Right renal pelvis (tissue), 4 donors: ENCODE measurements at regions not wholly inside any gene's neighbourhood (a gene's known extent, or its start where the extent isn't known, plus 50 kb on each side); places are given as distances from the start of the nearest gene placed in this dataset.
"Not testable (repeated sequence)": the region's sequence is repeated elsewhere in the genome, so short reads cannot be mapped to it uniquely, and the experiment has no call there.

Experiments
- DNase-seq, 4 donors: peaks; one replicate each; pipeline ENCODE4 v3.0.0-alpha.2; 2013; ENCODE audit warnings: low read depth in 4 of 4, low spot score in 3 of 4, missing footprints in 1 of 4

DNA sequence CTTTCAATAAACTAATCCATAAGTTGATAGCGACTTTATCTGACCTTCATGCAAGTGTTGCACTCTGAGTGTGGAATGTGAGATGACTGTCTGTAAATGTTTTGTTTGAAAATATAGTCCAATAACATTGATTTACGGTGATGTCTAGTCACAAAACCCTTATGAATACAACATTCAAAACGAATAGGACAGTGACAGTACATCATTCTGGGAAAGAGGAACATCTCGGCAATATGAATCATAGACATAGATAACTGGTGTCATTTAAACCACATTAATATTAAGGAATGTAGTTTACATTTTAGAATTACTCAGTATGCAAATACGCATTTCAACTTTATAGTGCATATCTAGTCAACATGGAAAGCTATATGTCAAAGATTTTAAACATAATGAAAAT is 1311.6 kb upstream of the ADGRL4 start:
- DNase-seq = no peak

DNA sequence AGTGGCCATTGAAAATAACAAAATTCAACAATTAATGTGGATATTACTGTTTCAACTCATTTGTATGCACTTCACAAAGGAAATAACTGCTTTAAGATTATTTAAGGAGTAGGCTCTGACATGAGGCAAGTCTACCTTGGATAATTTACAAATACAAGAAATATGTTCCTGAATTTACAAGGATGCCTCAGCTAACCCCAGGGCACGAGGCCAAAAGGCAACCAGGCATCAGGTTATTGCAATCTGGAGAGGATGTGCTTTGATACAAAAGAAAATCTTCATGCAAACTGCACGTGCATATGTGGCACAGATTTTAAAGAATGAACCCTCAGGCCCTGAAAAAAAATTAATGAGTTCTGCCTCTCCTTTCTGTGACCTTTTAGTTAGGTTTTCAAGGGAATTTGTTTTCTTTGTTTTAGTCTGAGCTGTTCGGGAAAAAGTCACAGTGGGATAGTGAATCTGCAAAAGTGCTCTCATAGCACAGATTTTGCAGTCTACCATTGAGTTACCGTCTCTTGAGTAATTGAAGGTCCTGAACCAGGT is 1304.2 kb upstream of the ADGRL4 start:
- no peak for DNase-seq

DNA sequence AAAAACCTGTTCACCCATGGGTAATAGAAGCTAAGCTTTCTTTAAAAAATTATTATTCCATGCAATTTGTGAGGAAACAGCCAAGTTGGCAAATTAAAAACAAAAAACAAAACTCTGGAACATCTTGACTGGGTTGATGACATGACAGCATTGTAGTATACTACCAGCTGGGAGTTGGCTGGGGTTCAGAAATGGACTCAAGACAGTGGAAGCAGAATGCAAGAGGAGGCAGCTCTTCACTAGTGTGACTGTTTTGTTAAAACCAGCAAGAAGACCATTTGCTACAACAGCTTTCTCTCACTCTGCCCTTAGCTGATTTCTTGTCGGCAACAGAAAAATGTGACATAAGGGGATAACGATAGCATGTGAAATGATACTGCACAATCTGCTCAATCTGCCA is 1298.9 kb upstream of the ADGRL4 start:
- no peak for DNase-seq

DNA sequence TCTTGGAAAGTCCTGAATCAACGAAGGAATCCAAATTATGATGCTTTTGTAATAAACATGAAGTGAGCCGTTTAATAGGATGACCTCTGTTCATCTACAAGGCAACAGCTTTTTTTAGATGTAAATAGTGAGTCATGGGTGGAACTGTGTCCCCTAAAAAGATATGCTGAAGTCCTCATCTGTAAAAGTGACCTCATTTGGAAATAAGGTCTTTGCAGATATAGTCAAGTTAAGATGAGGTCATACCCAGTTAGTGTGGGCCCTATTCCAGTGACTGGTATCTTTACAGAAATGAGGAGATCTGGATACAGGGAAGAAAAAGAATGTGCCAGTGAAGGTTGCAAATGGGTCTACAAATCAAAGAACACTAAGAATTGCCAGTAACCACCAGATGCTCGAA is 1287.3 kb upstream of the ADGRL4 start:
- DNase-seq = no peak

DNA sequence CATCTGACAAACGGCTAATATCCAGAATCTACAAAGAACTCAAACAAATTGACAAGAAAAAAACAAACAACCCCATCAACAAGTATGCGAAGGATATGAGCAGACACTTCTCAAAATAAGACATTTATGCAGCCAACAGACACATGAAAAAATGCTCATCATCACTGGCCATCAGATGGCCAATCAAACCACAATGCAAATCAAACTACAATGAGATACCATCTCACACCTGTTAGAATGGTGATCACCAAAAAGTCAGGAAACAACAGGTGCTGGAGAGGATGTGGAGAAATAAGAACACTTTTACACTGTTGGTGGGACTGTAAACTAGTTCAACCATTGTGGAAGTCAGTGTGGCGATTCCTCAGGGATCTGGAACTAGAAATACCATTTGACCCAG is 1282.2 kb upstream of the ADGRL4 start:
- not testable (repeated sequence) for DNase-seq

DNA sequence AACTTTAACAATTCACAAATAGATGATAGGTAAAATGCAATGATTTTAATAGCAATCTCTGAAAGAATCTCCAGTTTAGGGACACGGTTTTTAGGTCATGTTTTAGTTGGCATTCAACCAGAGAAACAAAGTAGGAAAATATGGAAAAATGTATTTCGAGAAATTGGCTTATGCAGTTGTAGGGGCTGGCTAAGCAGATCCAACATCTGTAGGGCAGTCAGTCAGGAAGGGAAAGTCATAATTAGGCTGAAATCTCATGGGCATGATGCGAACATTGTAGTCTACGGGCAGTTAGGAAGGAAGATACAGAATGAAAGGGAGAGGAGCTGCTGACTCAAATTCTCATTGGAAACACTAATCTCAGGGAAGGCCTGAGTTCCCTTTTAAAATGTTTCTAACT is 1276.0 kb upstream of the ADGRL4 start:
- DNase-seq = no peak

DNA sequence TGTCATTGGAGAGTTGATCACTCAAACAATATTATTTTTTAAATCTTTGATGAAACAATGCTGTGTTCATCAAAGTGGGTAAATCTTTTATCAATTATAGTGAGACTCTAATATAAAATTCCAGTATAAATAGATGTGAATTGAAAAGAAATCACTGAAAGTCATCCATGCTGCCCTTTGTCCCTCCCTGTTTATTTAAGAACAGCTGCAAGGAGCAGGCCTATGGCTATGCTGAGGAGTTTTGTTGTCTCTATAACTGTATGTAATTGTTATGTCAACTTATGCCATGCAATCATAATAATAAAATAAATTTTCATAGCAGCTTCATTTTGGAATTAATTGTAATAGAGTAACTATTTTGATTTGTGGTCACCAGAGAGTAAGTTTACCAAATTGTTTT is 1272.4 kb upstream of the ADGRL4 start:
- DNase-seq = no peak

DNA sequence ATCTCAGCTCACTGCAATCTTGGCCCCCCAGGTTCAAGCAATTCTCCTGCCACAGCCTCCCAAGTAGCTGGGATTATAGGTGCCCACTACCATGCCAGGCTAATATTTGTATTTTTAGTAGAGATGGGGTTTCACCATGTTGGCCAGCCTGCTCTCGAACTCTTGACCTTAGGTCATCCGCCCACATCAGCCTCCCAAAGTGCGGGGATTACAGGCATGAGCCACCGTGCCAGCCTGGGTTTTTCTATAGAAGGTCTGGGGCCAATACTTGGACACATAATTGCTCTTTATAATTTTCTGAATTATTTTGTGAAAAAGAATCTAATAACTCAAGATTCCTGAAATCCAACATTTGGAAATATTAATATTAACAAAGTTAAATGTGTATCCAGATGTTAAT is 1267.7 kb upstream of the ADGRL4 start:
- DNase-seq = no peak

DNA sequence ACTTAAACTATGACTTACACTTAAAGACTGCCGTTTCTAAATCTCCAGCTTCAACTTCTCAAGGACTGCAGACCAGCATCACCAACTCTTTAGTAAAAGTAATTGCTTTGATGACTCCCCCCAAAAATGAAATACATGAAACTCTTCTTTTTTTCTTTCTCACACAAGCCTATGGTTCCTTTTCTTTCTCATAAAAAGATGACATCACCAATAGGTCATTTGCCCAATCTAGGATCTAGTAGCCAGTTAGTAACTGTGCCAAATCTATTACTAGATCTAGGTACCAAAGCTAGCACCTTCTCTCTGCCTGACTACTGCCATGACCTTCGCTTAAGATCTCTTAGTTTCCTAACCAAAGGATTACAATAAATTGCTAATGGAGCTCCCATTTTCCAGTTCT is 1266.0 kb upstream of the ADGRL4 start:
- no peak for DNase-seq

DNA sequence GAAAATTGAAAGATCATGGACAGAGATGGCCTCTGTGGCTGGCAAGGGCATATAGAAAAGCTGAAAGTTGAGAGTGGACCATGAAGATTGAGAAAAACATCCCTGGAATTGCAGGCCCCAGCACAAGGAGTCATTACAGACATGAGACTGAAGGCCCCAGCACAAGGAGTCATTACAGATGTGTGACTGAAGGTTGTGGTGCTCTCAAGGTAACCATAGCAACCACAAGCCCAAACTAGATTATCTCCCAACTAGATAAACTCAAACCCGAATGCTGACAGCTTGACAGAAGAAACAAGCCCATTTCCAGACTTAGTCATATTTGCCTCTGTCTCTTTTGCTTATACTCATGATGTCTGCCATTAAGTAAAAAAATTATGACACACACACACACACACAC is 1252.1 kb upstream of the ADGRL4 start:
- DNase-seq = no peak

DNA sequence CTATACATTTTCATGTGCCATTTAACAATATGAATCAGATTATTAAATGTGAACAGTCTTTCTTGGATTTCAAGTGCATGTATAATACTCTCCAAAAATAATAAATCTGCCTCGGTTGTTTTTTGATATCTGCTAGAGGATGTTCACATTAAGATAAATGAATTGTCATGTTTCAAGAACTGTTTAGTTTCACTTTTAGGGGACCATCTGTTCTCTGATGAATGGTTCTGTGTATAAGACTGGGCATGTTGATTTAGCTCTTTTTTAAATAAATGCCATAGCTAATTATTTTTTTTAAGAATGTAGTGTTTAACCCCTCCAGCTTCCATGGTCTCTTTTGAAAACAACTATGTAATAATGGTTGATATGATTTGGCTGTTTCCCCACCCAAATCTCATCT is 1245.1 kb upstream of the ADGRL4 start:
- no peak for DNase-seq

DNA sequence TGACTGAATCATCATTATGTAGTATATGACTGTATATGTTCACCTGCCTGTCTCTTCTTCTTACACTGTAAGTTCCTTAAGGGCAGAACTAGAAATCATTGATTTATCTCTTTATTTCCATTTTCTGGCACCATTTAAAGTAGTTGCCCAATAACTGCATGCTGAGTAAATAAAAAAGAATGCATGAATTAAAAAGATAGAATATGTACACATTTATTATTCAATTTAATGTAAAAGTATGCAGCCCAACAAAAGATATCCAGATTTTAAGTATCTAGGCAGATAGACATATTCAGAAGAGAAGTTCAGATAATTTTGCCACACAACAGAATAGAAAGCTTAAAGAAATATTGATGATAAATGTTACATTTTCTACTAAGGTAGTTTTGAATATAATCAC is 1244.6 kb upstream of the ADGRL4 start:
- no peak for DNase-seq

DNA sequence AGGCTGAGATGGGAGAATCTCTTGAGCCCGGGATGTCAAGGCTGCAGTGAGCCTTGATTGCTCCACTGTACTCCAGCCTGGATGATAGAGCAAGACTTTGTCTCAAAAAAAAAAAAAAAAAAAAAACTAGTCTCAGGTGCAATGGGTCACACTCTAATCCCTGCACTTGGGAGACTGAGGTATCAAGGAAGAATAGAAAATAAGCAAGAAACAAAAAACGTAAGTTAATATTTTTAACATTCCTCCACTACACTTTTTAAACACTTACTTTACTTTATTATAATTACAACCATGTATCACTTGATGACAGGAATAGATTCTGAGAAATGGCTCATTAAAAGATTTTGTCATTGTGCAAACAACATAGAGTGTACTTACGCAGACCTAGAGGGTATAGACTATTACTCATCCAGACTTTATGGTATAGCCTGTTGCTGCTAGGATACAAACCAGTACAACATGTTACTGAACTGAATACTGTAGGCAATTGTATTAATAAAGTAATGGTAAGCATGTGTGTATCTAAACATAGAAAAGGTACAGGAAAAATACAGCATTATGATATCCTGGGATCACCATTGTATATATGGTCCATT is 1244.1 kb upstream of the ADGRL4 start:
- no peak for DNase-seq

DNA sequence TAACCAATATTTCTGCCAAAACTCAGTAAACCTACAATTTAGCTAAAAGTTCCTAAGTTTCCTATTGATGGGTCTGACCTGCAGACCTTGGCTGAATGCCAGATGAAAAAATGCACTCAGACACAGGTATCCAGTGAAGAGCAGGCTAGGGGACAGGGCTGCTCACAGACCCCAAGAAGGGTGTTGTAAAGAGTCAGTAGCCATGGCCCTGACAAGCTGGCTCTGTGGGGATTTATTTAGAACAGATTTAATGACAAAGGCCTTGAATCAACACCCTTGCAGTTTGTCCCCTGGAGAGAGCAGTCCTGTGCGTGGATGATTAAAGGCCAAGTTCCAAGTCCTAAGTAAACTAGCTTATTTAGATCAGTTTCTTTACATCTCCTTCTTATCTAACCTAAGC is 1243.2 kb upstream of the ADGRL4 start:
- DNase-seq = no peak

DNA sequence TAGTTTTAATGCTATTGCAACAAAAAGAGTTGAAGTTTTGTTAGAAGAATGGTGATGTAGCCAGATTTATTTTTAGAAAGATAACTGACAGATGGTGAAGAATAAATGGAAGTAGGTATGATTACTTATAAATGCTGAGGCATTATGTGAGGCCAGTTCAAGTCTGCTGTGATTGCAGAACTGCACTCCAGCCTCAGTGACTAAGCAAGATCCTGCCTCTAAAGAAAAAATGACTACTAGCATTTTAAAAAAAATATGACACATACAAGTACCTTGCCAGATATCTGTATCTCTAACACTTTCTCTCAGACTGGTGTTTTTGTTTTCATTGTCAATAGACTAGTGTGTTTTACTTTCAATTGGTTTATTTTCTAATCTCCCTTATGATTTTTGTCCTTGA is 1242.4 kb upstream of the ADGRL4 start:
- DNase-seq = no peak

DNA sequence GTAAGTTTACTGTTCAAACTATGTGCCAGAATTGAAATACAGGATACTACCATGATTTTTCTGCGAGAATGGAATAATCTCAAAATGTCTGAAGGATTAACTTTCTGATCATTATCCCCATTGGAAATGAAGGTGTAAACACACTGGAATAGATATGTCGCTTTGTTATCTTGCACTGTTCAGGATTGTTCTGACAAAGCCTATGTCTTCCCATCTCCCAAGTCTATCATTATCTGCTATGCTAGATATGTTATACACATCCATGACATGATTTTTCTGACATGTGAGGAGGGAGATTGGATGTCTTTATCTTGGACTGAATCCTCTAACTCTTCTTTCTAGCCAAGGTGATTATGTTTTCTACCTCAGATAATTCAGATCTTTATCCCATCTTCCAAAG is 1239.3 kb upstream of the ADGRL4 start:
- DNase-seq = no peak

DNA sequence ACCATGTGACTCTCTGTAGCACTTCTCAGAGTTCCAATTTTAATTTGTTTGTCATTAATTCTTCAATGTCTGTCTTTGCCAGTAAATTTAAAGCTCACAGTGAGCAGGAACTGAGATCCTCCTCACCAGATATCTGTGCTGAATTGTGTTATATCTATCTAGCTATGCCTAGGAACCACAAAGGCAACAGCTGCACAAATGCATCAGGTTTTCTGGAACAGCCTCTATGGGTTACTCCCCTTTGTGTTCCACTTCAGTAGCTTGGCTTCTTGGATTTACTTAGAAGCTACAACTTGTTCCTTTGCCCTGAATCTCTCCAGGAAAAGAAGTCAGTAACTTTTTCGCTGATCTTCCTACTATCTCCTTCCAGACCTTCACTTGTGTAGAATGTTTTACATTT is 1237.8 kb upstream of the ADGRL4 start:
- DNase-seq = no peak

DNA sequence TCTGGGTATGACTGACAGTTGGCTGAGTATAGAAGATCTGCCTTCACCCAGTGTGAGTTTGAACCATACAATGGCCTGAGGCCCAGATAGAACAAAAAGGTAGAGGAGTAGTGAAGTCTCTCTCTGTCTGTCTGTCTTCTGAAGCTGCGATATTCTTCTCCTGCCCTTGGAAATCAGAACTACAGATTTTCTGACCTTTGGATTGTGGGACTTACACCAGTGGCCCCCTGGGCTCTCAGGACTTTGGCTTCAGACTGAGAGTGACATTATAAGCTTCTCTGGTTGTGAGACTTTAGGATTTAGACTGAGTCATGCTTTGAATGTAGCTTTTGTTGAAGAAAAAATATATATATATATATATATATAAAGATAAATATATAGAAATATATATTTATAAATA is 1235.0 kb upstream of the ADGRL4 start:
- no peak for DNase-seq

DNA sequence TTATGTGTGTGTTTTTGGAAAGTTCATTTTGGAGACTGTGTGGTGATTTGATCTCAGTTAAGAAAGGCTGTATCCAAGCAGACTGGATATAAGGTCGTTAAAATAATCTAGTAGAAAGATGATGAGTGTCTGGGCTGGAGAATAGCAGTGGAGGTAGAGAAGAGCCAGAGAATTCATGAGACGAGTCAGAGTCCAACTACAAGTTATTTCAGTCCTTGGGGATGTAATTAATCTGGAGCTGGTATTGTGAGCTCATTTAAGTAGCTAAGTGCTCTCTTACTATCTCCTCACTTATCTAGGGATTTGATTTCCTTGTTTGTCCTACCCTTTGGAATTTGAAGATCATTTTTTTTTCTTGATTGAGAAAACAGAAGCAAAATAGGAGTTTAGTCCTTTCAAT is 1219.0 kb upstream of the ADGRL4 start:
- DNase-seq = no peak

DNA sequence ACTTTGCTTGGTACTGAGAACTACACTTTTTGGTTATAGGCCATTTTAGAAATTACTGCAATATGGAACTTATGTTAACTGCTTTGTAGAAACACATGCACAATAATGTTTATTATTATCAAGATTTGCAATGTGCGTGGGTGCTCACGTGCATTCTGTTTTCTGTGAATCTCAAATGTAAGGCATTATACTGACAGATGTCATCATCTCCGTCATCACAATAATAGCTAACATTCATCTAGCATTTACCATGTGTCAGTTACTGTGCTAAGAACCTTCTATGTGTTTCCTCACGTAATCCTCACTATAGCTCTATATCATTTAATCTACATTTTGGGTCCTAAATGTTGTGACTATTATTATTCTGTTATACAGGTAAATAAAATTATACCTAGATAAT is 1214.8 kb upstream of the ADGRL4 start:
- no peak for DNase-seq

DNA sequence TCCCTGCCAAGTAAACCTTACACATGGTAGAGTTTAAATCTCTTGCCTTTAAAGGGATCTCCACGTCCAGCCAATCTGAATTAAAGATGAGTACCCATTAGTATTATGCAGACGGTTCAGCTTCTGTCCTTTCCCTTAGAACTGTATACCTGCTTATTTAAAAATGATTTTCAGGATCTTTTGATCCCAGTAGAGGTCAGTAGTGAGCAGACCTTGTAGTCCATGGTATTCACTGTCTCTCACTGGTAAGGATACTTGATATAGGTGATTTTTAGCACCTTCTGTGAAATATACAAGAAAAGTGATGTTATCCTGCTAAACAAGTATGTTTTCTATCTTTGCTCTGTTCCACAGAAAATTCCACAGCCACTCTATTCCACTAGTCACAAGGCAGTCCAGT is 1211.6 kb upstream of the ADGRL4 start:
- DNase-seq = peak in 2 of 4 donors; percentile 9 to 21

DNA sequence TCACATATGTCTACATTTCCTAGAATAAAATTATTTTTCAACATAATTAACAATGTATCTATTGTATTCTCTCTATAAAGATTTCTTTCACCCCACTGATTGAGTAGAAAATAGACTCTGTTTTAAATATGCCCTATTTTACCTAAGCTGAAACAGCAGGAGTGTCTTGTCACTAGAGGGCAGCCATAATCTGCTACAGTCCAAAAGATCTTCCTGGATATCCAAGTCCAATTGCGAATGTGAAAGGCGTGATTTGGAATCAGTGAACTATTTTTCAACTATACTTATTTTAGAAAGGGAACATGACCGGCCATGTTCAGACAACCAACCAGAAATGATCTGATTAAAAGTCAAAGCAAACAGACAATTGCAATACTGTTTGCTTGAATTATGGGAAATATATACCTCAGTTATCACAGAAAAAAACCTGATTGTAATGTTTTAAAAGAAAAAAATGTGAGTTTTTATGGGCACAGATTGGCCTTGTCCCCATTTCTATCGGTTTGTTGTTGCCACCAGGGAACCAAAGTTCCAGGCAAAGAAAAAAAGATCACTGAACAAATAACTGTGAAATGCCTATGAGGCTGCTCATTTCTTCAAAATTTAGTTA is 1211.0 kb upstream of the ADGRL4 start:
- DNase-seq = peak; percentile 23 to 46 (median 36)
